C4-2B (cell line): ENCODE measurements at regions not wholly inside any gene's neighbourhood (a gene's known extent, or its start where the extent isn't known, plus 50 kb on each side); places are given as distances from the start of the nearest gene placed in this dataset.

Experiments
- CTCF ChIP-seq: fragments of 450-650 bp; conservative IDR thresholded peaks from 2 replicates; pipeline ENCODE4 v1.5.1; 2017; ENCODE audit warnings: mild to moderate bottlenecking
- ZFX ChIP-seq: fragments of 450-650 bp; IDR thresholded peaks from 2 replicates; pipeline ENCODE4 v1.6.1; 2017

- TF ChIP-seq CTCF (no peak), ZFX (no peak)
Measured at GRCh38 chr11:35064114-35064800, 74.7 kb upstream of the CD44 start.
